Activated naive CD4-positive, alpha-beta T cell treated with anti-CD3 and anti-CD28 coated beads, Interleukin-2, amount 50 U/mL, for 24 hours (primary cell): ENCODE measurements at regions not wholly inside any gene's neighbourhood (a gene's known extent, or its start where the extent isn't known, plus 50 kb on each side); places are given as distances from the start of the nearest gene placed in this dataset.
"Not testable (repeated sequence)": the region's sequence is repeated elsewhere in the genome, so short reads cannot be mapped to it uniquely, and the experiment has no call there.

ENCODE experiments used
- H3K27ac Mint-ChIP-seq: one replicate; pipeline ENCODE4 v1.8.0; 2021; ENCODE audit warnings: mild to moderate bottlenecking, mixed read lengths
- H3K27me3 Mint-ChIP-seq: one replicate; pipeline ENCODE4 v1.8.0; 2021; ENCODE audit warnings: mixed read lengths
- H3K36me3 Mint-ChIP-seq: one replicate; pipeline ENCODE4 v1.8.0; 2021; ENCODE audit warnings: mixed read lengths
- H3K4me1 Mint-ChIP-seq: one replicate; pipeline ENCODE4 v1.8.0; 2021; ENCODE audit warnings: mixed read lengths
- H3K4me3 Mint-ChIP-seq: one replicate; pipeline ENCODE4 v1.8.0; 2021; ENCODE audit warnings: mild to moderate bottlenecking, mixed read lengths
- H3K9me3 Mint-ChIP-seq: one replicate; pipeline ENCODE4 v1.8.0; 2021; ENCODE audit warnings: mixed read lengths

DNA sequence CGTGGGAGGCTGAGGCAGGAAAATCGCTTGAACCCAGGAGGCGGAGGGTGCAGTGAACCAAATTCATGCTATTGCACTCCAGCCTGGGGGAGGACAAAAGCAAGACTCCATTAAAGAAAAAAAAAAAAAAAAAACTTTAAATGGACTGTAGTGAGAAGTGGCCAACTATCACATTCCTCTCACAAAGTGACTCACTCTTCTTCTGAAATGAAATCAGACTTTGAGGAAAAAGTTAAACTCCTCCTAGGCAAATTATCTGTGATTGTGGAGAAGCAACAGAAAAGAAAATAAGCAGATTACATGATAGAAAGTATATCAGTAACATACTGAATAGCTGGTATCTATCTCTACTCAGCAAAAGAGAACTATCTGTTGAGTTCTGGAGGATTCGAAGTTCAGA, 234.3 kb upstream of the PHF14 start:
- no peaks in the 10 kb centered on the region for H3K36me3 Mint-ChIP-seq
- H3K9me3 Mint-ChIP-seq = peaks cover 5% of the 10 kb centered on the region
- H3K27ac Mint-ChIP-seq = no peak overlapping the region
- no peak overlapping the region for H3K4me3 Mint-ChIP-seq
- H3K27me3 Mint-ChIP-seq = no peaks in the 10 kb centered on the region
- H3K4me1 Mint-ChIP-seq = no peaks in the 10 kb centered on the region

- Mint-ChIP-seq H3K27me3 (no peaks in the 10 kb centered on the region), H3K4me3 (no peak overlapping the region), H3K36me3 (no peaks in the 10 kb centered on the region), H3K27ac (no peak overlapping the region), H3K9me3 (peaks cover 18% of the 10 kb centered on the region), H3K4me1 (no peaks in the 10 kb centered on the region)
These were observed 232.9 kb upstream of the PHF14 start for GRCh38 chr7:10740805-10741204.

- no peaks in the 10 kb centered on the region for H3K4me1 Mint-ChIP-seq
- H3K9me3 Mint-ChIP-seq = peaks cover 14% of the 10 kb centered on the region
- peaks cover 3% of the 10 kb centered on the region for H3K36me3 Mint-ChIP-seq
- H3K4me3 Mint-ChIP-seq = no peak overlapping the region
- H3K27ac Mint-ChIP-seq = no peak overlapping the region
- no peaks in the 10 kb centered on the region for H3K27me3 Mint-ChIP-seq
These were observed 216.7 kb upstream of the PHF14 start for GRCh38 chr7:10756981-10757380.

DNA sequence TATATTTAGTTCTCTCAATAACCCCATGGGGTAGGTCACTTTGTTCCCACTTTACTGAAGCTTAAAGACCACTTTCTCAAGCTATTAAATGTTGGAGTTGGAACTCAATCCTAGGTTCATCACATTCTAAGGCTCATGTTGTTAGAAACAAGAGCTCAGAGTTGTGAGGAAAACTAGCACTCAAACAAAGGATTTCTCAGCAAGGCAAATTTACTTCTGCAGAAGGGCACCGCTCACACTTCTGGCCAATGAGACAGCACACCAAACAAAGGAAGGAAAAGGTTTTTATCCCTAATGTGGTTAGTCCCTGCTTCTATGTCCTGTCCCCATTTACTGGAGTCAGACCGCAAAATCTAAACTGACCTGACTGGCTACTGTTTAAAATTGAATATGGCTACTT, 214.6 kb upstream of the PHF14 start:
- H3K4me3 Mint-ChIP-seq = no peak overlapping the region
- no peak overlapping the region for H3K27ac Mint-ChIP-seq
- no peaks in the 10 kb centered on the region for H3K4me1 Mint-ChIP-seq
- peaks cover 14% of the 10 kb centered on the region for H3K9me3 Mint-ChIP-seq
- H3K36me3 Mint-ChIP-seq = peaks cover 3% of the 10 kb centered on the region
- no peaks in the 10 kb centered on the region for H3K27me3 Mint-ChIP-seq

- Mint-ChIP-seq H3K27ac (no peak overlapping the region), H3K27me3 (no peaks in the 10 kb centered on the region), H3K36me3 (no peaks in the 10 kb centered on the region), H3K4me1 (no peaks in the 10 kb centered on the region), H3K4me3 (no peak overlapping the region), H3K9me3 (no peaks in the 10 kb centered on the region)
These were observed 205.9 kb upstream of the PHF14 start for GRCh38 chr7:10767771-10768170.

- H3K27ac Mint-ChIP-seq = no peak overlapping the region
- H3K4me3 Mint-ChIP-seq = no peak overlapping the region
- H3K9me3 Mint-ChIP-seq = no peaks in the 10 kb centered on the region
- H3K36me3 Mint-ChIP-seq = no peaks in the 10 kb centered on the region
- no peaks in the 10 kb centered on the region for H3K27me3 Mint-ChIP-seq
- H3K4me1 Mint-ChIP-seq = no peaks in the 10 kb centered on the region
These were observed 203.5 kb upstream of the PHF14 start for GRCh38 chr7:10770176-10770575.

DNA sequence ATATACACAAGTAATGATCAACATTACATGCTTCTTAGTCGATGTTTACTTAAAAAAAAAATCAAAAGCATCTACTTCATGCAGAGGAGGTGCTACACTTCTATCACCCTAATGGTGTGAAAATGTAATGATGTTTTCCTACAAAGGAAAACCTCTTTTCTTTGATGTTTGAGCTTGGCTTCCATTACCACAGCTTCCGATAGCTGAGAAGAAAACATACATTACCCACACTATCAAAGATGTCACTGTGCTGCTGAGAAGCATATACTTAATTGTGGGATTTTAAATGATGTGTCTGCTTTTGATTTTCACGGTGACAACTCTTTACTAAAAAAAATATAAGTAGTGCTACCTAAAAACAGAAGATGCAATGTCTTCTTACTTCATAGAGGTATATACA, 200.2 kb upstream of the PHF14 start:
- Mint-ChIP-seq H3K9me3 (no peaks in the 10 kb centered on the region), H3K4me3 (no peak overlapping the region), H3K27me3 (no peaks in the 10 kb centered on the region), H3K4me1 (no peaks in the 10 kb centered on the region), H3K27ac (no peak overlapping the region), H3K36me3 (no peaks in the 10 kb centered on the region)

DNA sequence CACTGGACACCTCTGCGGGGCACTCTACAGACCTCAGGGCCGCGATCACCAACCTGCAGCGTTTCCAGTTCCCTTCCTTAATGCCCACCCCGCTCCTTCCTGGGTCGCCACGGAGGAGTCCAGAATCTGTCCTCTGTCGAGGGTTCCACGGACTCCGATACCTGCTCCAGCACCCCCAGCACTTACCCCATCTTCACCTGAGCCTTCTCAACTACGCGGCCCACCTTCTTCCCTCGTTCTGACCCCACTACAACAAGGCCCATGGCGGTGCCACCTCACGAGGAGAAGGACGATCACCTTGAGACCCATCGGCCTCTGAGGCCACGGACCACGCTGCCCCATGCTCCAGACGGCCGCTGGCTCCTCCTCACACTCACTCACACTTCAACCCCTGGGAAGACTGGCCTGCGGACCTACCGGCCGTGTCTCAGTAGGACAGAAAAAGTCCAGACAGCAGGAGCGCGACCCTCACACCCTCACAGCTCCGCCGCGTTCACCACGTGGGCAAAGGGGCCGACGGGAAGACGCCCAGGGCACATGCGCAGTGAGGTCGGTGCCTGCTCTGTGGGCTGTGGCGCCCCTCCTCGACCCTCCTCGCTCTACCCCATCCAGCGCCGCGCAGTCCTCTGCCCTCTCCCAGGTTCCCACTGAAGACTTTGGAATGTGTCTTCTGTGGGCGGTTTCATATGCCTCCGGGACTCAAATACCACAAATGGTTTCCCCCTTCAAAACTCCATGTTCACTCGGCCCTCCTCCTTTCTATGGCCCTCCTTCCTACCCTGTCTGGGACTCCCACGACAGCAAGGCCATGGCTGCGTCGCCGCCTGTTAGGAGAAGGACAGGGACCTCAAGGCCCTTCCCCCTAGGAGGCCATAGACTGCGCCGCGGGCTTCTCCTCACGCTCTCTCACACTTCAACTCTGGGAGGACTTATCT, 193.9 kb upstream of the PHF14 start:
- H3K36me3 Mint-ChIP-seq = no peaks in the 10 kb centered on the region
- no peak overlapping the region for H3K4me3 Mint-ChIP-seq
- no peak overlapping the region for H3K27ac Mint-ChIP-seq
- no peaks in the 10 kb centered on the region for H3K4me1 Mint-ChIP-seq
- H3K27me3 Mint-ChIP-seq = no peaks in the 10 kb centered on the region
- H3K9me3 Mint-ChIP-seq = peaks cover 6% of the 10 kb centered on the region

DNA sequence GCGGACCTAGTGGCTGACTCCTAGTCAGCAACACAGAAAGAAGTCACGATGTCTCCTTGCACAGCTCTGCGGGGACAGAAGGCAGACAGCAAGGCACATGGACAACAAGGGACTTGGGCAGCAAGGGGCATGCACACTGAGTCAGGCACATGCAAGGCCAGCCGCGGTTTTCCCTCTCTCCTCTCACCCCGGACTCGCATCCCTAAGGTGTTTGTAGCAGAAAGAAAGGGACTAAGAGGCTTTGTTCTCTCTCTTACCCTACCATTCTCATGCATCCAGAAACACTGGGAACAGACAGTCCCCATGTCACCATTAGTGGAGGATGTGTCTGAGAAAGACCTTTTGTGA, 193.3 kb upstream of the PHF14 start:
- Mint-ChIP-seq H3K27ac (no peak overlapping the region), H3K4me3 (no peak overlapping the region), H3K27me3 (no peaks in the 10 kb centered on the region), H3K36me3 (no peaks in the 10 kb centered on the region), H3K4me1 (no peaks in the 10 kb centered on the region), H3K9me3 (peaks cover 6% of the 10 kb centered on the region)

DNA sequence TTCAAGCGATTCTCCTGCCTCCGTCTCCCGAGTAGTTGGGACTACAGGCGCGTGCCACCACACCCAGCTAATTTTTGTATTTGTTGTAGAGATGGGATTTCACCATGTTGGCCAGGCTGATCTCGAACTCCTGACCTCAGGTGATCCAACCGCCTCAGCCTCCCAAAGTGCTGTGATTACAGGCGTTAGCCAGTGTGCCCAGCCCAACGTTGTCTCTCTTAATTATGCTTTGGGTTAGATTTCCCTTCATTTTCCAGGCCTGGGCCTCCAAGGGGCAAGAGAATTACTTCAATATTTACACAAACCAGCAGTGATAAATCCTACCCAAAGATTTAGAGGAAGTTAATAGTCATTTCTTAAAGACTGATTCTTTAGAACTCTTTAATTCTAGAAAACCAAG, 186.7 kb upstream of the PHF14 start:
- H3K4me3 Mint-ChIP-seq, H3K27me3 Mint-ChIP-seq, H3K4me1 Mint-ChIP-seq, H3K9me3 Mint-ChIP-seq, H3K27ac Mint-ChIP-seq, H3K36me3 Mint-ChIP-seq: not testable (repeated sequence)

DNA sequence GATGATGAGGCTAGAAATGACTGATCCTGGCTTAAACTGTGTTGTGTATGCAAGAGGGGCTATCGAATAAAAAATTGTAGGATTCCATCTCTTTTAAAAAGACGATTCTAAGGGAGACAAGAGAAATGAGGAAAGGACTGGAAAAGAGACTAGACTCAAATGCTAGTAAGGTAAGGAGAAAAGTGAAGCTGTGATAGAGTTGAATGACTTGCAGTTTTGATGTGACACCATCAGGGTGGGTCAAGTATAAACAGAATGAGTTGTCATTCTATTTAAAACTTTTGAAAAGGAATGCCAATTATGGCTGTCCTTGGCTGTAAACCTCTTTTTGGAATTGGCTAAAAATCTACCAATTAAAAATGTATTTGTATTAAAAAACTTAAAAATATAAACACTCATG, 184.5 kb upstream of the PHF14 start:
- H3K27ac Mint-ChIP-seq = no peak overlapping the region
- H3K36me3 Mint-ChIP-seq = no peaks in the 10 kb centered on the region
- no peak overlapping the region for H3K4me3 Mint-ChIP-seq
- H3K9me3 Mint-ChIP-seq = no peaks in the 10 kb centered on the region
- no peaks in the 10 kb centered on the region for H3K4me1 Mint-ChIP-seq
- no peaks in the 10 kb centered on the region for H3K27me3 Mint-ChIP-seq

- no peak overlapping the region for H3K27ac Mint-ChIP-seq
- H3K27me3 Mint-ChIP-seq = no peaks in the 10 kb centered on the region
- no peak overlapping the region for H3K4me3 Mint-ChIP-seq
- H3K9me3 Mint-ChIP-seq = no peaks in the 10 kb centered on the region
- H3K4me1 Mint-ChIP-seq = no peaks in the 10 kb centered on the region
- H3K36me3 Mint-ChIP-seq = no peaks in the 10 kb centered on the region
These were observed 182.8 kb upstream of the PHF14 start for GRCh38 chr7:10790910-10791309.

GRCh38 chr7:10793995-10794775, 179.5 kb upstream of the PHF14 start:
- Mint-ChIP-seq H3K4me3 (no peak overlapping the region), H3K9me3 (no peaks in the 10 kb centered on the region), H3K4me1 (no peaks in the 10 kb centered on the region), H3K36me3 (no peaks in the 10 kb centered on the region), H3K27ac (no peak overlapping the region), H3K27me3 (no peaks in the 10 kb centered on the region)

DNA sequence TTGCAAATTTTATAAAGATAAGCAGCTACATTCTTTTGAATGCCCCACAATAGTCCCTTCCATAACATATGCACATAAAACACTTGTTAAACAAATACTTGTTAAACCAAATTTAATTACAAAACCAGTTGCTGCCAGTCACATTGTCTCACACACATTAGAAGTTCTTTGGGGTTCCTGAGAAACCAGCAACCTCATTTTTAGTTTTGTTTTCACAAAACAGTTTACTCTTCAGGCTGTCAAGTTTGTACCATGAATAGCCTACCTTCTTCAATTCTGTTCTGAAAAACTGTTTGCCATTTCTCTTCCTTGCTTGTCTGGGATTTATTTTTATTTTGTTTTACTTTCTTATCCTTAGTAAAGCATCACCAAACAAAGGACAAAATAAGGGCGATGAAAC, 176.5 kb upstream of the PHF14 start:
- Mint-ChIP-seq H3K27me3 (no peaks in the 10 kb centered on the region), H3K9me3 (no peaks in the 10 kb centered on the region), H3K36me3 (no peaks in the 10 kb centered on the region)

DNA sequence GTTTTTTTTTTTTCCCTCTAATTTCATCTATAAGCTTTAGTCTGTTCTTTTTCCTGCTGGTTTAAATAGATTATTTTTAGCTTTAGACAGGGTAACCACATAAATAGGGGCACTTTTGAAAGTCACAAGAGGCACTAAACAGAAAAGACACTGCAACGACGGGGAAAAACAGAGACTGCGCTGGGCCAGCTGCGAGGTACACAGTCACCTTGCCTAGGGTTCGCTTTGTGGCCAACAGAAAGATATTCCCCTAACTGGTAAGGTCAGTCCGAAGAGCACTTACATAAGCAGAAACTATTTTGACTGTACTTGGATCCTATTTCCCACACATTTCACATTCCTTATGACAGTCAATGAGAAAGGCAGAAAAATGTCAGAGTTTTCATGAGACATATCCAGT, 175.6 kb upstream of the PHF14 start:
- no peak overlapping the region for H3K27ac Mint-ChIP-seq
- no peaks in the 10 kb centered on the region for H3K36me3 Mint-ChIP-seq
- H3K27me3 Mint-ChIP-seq = no peaks in the 10 kb centered on the region
- H3K4me1 Mint-ChIP-seq = no peaks in the 10 kb centered on the region
- H3K4me3 Mint-ChIP-seq = no peak overlapping the region
- H3K9me3 Mint-ChIP-seq = no peaks in the 10 kb centered on the region

More for the DNA sequence above, 176.5 kb upstream of the PHF14 start:
- Mint-ChIP-seq H3K27ac (no peak overlapping the region), H3K4me3 (no peak overlapping the region), H3K4me1 (no peaks in the 10 kb centered on the region)

DNA sequence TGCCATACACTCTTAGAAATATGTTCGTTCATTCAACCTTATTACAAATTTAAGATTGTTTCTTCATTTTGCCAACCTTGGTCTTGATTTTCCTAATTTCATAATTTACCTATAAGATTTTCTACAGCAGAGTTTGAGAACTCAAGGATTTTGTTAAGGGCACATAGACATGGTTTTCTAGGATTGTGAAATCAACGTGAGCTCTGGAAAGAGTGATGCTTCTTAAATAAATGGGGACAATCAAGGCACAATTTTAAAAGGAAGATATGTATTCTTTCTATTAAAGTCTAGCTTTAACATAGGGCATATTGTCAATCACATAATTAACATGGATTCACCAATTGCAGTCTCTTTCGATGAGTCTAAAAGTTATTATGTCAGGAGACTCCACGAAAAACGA, 174.2 kb upstream of the PHF14 start:
- H3K36me3 Mint-ChIP-seq = no peaks in the 10 kb centered on the region
- no peak overlapping the region for H3K27ac Mint-ChIP-seq
- no peaks in the 10 kb centered on the region for H3K9me3 Mint-ChIP-seq
- H3K27me3 Mint-ChIP-seq = no peaks in the 10 kb centered on the region
- no peak overlapping the region for H3K4me3 Mint-ChIP-seq
- H3K4me1 Mint-ChIP-seq = no peaks in the 10 kb centered on the region
